ENCODE measurements at regions not wholly inside any gene's neighbourhood (a gene's known extent, or its start where the extent isn't known, plus 50 kb on each side); places are given as distances from the start of the nearest gene placed in this dataset.

GRCh38 chr6:91114123-91114708 is 527.3 kb upstream of the MAP3K7 start:
- 60 to 69% methylated on average over 2 of the region's 2 CpGs for WGBS, 2 donors

DNA sequence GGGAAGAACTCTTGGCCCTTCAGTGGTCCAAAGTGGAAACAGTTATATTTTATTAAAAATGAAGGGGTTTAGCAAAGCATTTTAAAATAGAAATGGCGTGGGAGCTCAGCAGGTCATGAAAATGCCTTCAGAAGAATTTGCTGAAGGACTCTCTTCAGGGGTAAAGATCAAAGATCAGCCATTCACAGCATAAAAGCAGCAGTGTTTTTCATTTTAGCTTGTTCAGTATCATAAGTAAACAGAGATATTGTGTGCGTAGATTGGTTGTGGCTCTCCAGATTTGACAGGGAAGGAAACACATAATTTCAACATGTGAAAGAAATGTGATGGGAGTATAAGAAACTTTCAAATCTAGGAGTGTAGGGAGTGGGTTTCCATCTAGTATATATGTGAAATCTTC is 519.2 kb upstream of the MAP3K7 start:
- Histone ChIP-seq H3K27me3 (no peaks in the 10 kb centered on the region), H3K36me3 (replicated peaks in 1 of 2; ENCODE audit: insufficient read depth in 1 of 2, low read depth in 2 of 2) (no peaks in the 10 kb centered on the region), H3K27ac (no peak overlapping the region), H3K4me3 (no peak overlapping the region), H3K9me3 (no peaks in the 10 kb centered on the region), H3K4me1 (no peaks in the 10 kb centered on the region)
- TF ChIP-seq POLR2A (IDR thresholded peaks at IDR 0.05), result no peak
- TF ChIP-seq, protein P1, sequence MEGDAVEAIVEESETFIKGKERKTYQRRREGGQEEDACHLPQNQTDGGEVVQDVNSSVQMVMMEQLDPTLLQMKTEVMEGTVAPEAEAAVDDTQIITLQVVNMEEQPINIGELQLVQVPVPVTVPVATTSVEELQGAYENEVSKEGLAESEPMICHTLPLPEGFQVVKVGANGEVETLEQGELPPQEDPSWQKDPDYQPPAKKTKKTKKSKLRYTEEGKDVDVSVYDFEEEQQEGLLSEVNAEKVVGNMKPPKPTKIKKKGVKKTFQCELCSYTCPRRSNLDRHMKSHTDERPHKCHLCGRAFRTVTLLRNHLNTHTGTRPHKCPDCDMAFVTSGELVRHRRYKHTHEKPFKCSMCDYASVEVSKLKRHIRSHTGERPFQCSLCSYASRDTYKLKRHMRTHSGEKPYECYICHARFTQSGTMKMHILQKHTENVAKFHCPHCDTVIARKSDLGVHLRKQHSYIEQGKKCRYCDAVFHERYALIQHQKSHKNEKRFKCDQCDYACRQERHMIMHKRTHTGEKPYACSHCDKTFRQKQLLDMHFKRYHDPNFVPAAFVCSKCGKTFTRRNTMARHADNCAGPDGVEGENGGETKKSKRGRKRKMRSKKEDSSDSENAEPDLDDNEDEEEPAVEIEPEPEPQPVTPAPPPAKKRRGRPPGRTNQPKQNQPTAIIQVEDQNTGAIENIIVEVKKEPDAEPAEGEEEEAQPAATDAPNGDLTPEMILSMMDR (IDR thresholded peaks at IDR 0.05), result no peak
- ATAC-seq (no peak), DNase-seq (no peak)
- WGBS, 2 donors, result 20 to 21% methylated on average over 2 of the region's 2 CpGs
- intact Hi-C loops (cut with DNase I), result no loop called here

More at GRCh38 chr6:91114123-91114708, 527.3 kb upstream of the MAP3K7 start:
- no peaks in the 10 kb centered on the region for H3K9me3 ChIP-seq
- ATAC-seq (no peak), DNase-seq (no peak)
- no peak overlapping the region for H3K27ac ChIP-seq
- H3K4me3 ChIP-seq, result no peak overlapping the region
- H3K36me3 ChIP-seq (replicated peaks in 1 of 2; ENCODE audit: insufficient read depth in 1 of 2, low read depth in 2 of 2), result no peaks in the 10 kb centered on the region
- intact Hi-C loops (cut with DNase I), result no loop called here
- H3K27me3 ChIP-seq, result no peaks in the 10 kb centered on the region
- no peak for TF ChIP-seq POLR2A (IDR thresholded peaks at IDR 0.05)
- TF ChIP-seq, protein P1 (IDR thresholded peaks at IDR 0.05), result no peak
- no peaks in the 10 kb centered on the region for H3K4me1 ChIP-seq

DNA sequence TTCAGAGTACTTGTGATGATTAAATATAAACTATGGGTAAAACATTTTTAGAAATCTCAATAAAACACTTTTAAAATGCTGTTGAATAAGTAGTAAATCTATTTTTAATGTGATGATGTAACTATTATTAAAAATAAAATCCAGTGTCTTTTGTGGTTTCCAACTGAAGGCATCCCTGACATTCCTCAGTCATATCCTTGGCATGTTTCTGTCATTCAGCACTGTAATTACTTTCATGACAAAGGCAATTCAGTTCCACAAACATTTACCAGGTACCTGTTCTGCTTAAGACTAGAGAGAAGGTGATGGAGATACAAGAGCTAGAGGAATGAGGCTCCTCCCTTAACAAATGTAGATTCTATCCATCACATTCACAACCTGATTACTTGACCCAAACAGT is 518.7 kb upstream of the MAP3K7 start:
- Histone ChIP-seq H3K27me3 (no peaks in the 10 kb centered on the region), H3K36me3 (replicated peaks in 1 of 2; ENCODE audit: insufficient read depth in 1 of 2, low read depth in 2 of 2) (no peaks in the 10 kb centered on the region), H3K4me1 (no peaks in the 10 kb centered on the region), H3K9me3 (no peaks in the 10 kb centered on the region), H3K27ac (no peak overlapping the region), H3K4me3 (no peak overlapping the region)
- ATAC-seq (no peak), DNase-seq (no peak)
- TF ChIP-seq POLR2A (IDR thresholded peaks at IDR 0.05), result no peak
- TF ChIP-seq, protein P1 (IDR thresholded peaks at IDR 0.05), result no peak
- intact Hi-C loops (cut with DNase I), result no loop called here

DNA sequence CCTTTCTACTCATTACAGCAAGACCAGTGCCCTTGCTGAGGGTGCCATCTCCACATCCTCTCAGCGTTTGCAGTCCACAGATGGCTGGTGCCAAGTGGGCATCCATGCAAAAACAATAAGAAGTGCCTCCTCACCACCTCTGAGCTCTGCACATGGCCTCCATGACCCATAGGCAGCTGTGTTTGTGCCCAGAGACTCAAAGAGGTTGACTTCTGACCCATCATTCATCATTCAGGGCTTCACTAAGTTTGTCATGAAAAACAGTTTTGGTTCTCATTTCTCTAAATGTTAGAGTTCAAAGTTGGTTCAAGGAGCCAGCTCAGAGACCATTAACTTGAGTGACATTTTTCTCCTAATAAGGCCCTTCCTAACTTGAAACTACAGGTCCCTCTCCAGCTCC is 512.6 kb upstream of the MAP3K7 start:
- no peaks in the 10 kb centered on the region for H3K4me1 ChIP-seq
- WGBS, 2 donors, result 38 to 64% methylated on average over 1 of the region's 1 CpG
- no peaks in the 10 kb centered on the region for H3K36me3 ChIP-seq (replicated peaks in 1 of 2; ENCODE audit: insufficient read depth in 1 of 2, low read depth in 2 of 2)
- no peaks in the 10 kb centered on the region for H3K9me3 ChIP-seq
- intact Hi-C loops (cut with DNase I), result no loop called here
- DNase-seq, result no peak
- no peak overlapping the region for H3K27ac ChIP-seq
- H3K27me3 ChIP-seq, result no peaks in the 10 kb centered on the region
- no peak overlapping the region for H3K4me3 ChIP-seq
- TF ChIP-seq POLR2A (IDR thresholded peaks at IDR 0.05), result no peak
- TF ChIP-seq, protein P1 (IDR thresholded peaks at IDR 0.05), result no peak
- ATAC-seq, result no peak

DNA sequence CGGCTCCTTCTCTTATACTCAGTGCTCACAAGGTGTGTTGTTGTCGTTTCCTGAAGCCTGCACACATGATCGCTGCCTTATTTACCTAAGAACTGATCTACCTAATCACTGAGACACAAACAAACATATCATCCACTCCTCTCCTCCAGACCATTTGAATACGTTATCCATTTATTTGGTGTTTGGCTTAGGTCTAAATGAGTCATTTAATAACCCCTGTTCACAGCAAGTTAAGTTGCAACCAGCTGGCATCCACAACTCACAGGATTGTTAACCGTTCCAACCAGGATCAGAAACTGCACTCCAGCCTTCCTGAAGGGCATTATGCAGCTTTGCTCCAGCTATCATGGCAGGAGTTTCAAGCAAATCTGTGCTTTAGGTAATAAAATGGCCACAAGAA is 511.1 kb upstream of the MAP3K7 start:
- Histone ChIP-seq H3K27ac (no peak overlapping the region), H3K4me3 (no peak overlapping the region)
- WGBS, 2 donors, result 16 to 20% methylated on average over 5 of the region's 5 CpGs

More for the DNA sequence above, 511.1 kb upstream of the MAP3K7 start:
- no peaks in the 10 kb centered on the region for H3K9me3 ChIP-seq
- DNase-seq (no peak), ATAC-seq (no peak)
- no peaks in the 10 kb centered on the region for H3K27me3 ChIP-seq
- no peak for TF ChIP-seq POLR2A (IDR thresholded peaks at IDR 0.05)
- TF ChIP-seq, protein P1 (IDR thresholded peaks at IDR 0.05), result no peak
- no peaks in the 10 kb centered on the region for H3K4me1 ChIP-seq
- H3K36me3 ChIP-seq (replicated peaks in 1 of 2; ENCODE audit: insufficient read depth in 1 of 2, low read depth in 2 of 2), result no peaks in the 10 kb centered on the region
- intact Hi-C loops (cut with DNase I), result no loop called here

Measured in body of pancreas (tissue), 4 donors.